Epithelial cell of proximal tubule (primary cell): ENCODE measurements at regions not wholly inside any gene's neighbourhood (a gene's known extent, or its start where the extent isn't known, plus 50 kb on each side); places are given as distances from the start of the nearest gene placed in this dataset.

Experiments used
- DNase-seq: peaks from one replicate; pipeline ENCODE4 v3.0.0-alpha.2; 2011; ENCODE audit warnings: low read depth
- H3K4me3 ChIP-seq: 2 replicates; pipeline ENCODE4 v1.5.1; 2011; ENCODE audit warnings: low read depth, mild to moderate bottlenecking, low read length
- TF ChIP-seq, protein P1 (sequence below): conservative IDR thresholded peaks from 2 replicates; pipeline ENCODE4 v1.5.1; 2012; ENCODE audit warnings: low read depth, mild to moderate bottlenecking, low read length

DNA sequence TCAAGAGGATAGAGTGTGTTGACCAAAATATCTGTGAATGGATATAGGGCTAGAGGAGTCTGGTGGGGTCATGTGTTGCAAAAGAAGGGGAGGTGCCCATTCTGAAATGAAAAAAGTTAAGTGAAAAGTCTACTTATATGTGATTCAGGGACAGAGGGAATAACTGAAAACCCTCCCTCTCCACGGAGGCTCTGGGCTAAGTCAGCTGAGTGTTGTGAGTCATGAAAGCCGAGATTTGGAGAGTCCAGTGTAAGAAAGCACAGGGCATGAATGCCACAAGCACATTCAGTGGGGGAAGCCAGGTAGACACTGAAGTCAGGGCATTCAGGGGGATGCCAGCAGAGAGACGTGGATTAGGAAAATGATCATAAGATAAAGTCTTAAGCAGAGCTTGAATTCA, 871.9 kb downstream of the TSN start:
- no peak overlapping the region for H3K4me3 ChIP-seq
- TF ChIP-seq, protein P1, sequence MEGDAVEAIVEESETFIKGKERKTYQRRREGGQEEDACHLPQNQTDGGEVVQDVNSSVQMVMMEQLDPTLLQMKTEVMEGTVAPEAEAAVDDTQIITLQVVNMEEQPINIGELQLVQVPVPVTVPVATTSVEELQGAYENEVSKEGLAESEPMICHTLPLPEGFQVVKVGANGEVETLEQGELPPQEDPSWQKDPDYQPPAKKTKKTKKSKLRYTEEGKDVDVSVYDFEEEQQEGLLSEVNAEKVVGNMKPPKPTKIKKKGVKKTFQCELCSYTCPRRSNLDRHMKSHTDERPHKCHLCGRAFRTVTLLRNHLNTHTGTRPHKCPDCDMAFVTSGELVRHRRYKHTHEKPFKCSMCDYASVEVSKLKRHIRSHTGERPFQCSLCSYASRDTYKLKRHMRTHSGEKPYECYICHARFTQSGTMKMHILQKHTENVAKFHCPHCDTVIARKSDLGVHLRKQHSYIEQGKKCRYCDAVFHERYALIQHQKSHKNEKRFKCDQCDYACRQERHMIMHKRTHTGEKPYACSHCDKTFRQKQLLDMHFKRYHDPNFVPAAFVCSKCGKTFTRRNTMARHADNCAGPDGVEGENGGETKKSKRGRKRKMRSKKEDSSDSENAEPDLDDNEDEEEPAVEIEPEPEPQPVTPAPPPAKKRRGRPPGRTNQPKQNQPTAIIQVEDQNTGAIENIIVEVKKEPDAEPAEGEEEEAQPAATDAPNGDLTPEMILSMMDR = no peak
- no peak for DNase-seq

DNA sequence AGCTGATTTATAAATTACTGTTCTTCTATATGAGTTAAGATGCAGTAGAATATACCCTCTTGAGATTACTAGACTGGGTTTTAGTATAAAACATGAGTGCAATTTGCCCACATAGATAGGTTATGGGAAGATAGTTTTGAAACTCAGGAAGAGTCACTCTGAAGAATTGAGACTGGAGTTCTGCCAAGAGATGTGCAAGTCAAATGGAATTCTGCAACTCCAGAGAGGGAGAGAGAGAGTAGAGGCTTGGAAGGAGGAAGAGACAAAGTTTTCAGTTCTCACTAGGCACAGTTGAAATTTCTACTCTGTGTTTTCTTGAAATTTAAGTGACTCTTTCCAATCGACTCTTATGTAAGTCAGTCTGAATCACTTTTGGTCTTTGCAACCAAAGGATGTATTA, 878.8 kb downstream of the TSN start:
- no peak overlapping the region for H3K4me3 ChIP-seq
- TF ChIP-seq, protein P1 = no peak
- peak; percentile 85 for DNase-seq

DNA sequence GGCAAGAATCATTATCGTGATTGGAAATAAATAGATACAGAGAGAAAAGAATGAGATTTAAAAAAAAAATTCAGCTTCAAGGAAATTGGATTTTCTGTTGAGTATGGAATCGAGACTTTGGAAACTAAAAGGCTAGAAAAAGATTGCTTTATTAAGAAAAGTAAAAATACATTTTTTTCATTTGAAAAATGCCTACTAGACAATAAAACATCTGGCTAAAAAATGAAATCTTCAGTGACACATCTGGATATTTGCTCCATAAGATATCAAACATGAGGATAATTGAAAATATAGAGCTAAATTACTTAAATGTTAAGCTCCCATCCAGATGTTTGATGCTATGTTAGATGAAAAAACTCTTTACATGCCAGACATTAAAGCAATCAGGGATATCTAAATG, 879.5 kb downstream of the TSN start:
- H3K4me3 ChIP-seq = no peak overlapping the region
- no peak for DNase-seq
- TF ChIP-seq, protein P1 = no peak

DNA sequence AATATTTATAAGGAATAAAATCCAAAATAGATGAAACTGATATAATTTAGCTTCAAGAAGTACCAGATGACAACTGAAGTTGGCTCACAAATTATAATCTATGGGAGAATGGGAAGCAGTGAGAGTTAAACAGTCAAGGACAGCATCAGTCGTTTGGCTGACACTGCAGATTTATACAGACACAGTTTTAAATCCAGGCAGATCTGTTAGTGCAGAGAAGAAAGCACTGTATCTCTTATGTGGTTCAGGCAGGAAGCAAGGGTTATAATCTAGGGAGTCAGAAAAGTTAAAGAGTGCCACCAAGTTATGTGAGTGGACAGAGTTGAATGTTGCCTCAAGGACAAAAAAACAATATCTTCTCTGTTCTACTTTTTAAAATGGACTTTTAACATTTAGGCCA, 880.2 kb downstream of the TSN start:
- TF ChIP-seq, protein P1 = no peak
- DNase-seq = no peak
- no peak overlapping the region for H3K4me3 ChIP-seq

DNA sequence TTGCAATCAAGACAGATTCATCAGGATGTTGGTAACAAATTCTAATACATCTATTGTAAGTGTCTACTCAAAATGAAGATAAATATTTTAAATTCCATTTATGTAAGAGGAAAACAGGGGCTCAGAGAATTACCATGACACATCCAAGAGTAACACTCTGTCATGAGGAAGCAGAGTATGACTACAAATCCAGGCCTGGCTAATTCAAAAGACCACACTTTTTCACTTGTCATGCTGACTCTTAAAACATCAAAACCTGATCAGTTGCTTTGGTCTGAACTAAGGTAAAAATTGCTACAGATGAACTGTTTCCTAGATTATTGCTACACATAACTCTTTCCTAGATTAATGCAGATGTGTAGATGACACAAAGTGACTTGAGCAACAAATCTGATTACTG, 880.6 kb downstream of the TSN start:
- TF ChIP-seq, protein P1 = no peak
- H3K4me3 ChIP-seq = no peak overlapping the region
- DNase-seq = no peak

DNA sequence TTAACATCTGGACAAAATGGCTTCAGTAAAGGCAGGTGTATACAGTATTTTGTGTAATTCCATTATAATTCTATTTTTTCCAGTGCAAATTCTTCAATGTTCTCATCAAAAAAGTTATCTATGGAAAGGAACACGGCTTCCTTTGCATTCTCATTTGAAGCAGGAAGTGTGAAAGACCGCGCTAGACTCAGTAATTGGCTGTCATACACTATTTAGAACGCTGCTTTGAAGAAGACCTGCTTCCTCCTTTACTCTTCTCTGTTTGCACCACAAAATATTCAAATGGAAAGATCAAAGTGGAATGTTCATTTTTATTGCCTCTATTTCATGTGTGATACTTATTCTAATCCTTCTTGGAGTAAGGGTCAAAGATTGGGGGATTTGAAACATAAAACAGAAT, 883.7 kb downstream of the TSN start:
- TF ChIP-seq, protein P1 = no peak
- no peak for DNase-seq

DNA sequence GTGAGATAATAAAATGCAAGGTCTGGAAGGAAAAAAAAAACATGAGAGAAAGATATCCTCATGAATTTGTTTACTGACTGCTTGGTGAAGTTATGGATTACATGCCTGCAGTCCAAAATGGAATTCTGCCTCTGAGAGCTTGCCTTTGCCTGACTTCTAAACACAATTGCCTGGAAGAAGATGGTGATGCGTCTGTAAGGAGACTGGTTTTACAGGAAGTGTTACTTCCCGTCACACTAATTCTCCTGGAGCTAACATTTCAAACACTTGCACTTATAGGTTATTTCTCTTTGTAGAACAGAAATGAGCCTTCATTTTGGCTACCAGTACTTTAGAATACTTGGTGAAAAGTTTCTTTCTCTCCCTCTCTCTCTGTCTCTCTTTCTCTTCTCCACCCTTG, 884.3 kb downstream of the TSN start:
- no peak for DNase-seq
- H3K4me3 ChIP-seq = no peak overlapping the region
- TF ChIP-seq, protein P1 = no peak

More for the DNA sequence above, 883.7 kb downstream of the TSN start:
- H3K4me3 ChIP-seq = no peak overlapping the region
